ENCODE measurements at regions not wholly inside any gene's neighbourhood (a gene's known extent, or its start where the extent isn't known, plus 50 kb on each side); places are given as distances from the start of the nearest gene placed in this dataset.

GRCh38 chr4:160563552-160564282, 1460.8 kb downstream of the RAPGEF2 start:
- no peak for TF ChIP-seq CTCF (IDR thresholded peaks at IDR 0.05)
- no peak for TF ChIP-seq AR (CRISPR knock-in tag; IDR thresholded peaks at IDR 0.05)
- no peak for TF ChIP-seq SMAD4 (CRISPR knock-in tag; IDR thresholded peaks at IDR 0.05)
- TF ChIP-seq JUN (CRISPR knock-in tag; IDR thresholded peaks at IDR 0.05) = no peak
- TF ChIP-seq ERG (CRISPR knock-in tag; IDR thresholded peaks at IDR 0.05) = no peak
- TF ChIP-seq ZSCAN18 (CRISPR knock-in tag; IDR thresholded peaks at IDR 0.05) = no peak
- TF ChIP-seq CREB1 (CRISPR knock-in tag; IDR thresholded peaks at IDR 0.05) = no peak

Measured in WTC11 (cell line).